Activated T-helper 17 cell treated with anti-CD3 and anti-CD28 coated beads, Interleukin-2, amount 50 U/mL, for 72 hours (primary cell): ENCODE measurements at regions not wholly inside any gene's neighbourhood (a gene's known extent, or its start where the extent isn't known, plus 50 kb on each side); places are given as distances from the start of the nearest gene placed in this dataset.
"Not testable (repeated sequence)": the region's sequence is repeated elsewhere in the genome, so short reads cannot be mapped to it uniquely, and the experiment has no call there.

ENCODE experiments used
- ATAC-seq: fragments of 150-1000 bp; cut with Tn5 transposase; replicated peaks from 2 replicates; pipeline ENCODE4 v1.10.0; 2021; ENCODE audit warnings: mild to moderate bottlenecking, moderate library complexity
- H3K27ac Mint-ChIP-seq: one replicate; pipeline ENCODE4 v1.8.0; 2022; ENCODE audit warnings: mixed read lengths
- H3K27me3 Mint-ChIP-seq: one replicate; pipeline ENCODE4 v1.8.0; 2022; ENCODE audit warnings: mixed read lengths
- H3K36me3 Mint-ChIP-seq: one replicate; pipeline ENCODE4 v1.8.0; 2022; ENCODE audit warnings: low read depth, mild to moderate bottlenecking, mixed read lengths
- H3K4me1 Mint-ChIP-seq: one replicate; pipeline ENCODE4 v1.8.0; 2022; ENCODE audit warnings: mixed read lengths
- H3K4me3 Mint-ChIP-seq: one replicate; pipeline ENCODE4 v1.8.0; 2022; ENCODE audit warnings: mild to moderate bottlenecking, mixed read lengths
- H3K9me3 Mint-ChIP-seq: one replicate; pipeline ENCODE4 v1.8.0; 2022; ENCODE audit warnings: mixed read lengths

- H3K9me3 Mint-ChIP-seq, result no peaks in the 10 kb centered on the region
- H3K36me3 Mint-ChIP-seq, result no peaks in the 10 kb centered on the region
- H3K27me3 Mint-ChIP-seq, result no peaks in the 10 kb centered on the region
- H3K4me1 Mint-ChIP-seq, result no peaks in the 10 kb centered on the region
- ATAC-seq, result no peak
- H3K4me3 Mint-ChIP-seq, result no peak overlapping the region
- no peak overlapping the region for H3K27ac Mint-ChIP-seq
Observed at GRCh38 chr12:38160318-38161122, 156.1 kb upstream of the ALG10B start.

GRCh38 chr12:38161123-38162000 is 155.2 kb upstream of the ALG10B start:
- no peak for ATAC-seq

GRCh38 chr12:38162013-38162412 is 154.6 kb upstream of the ALG10B start:
- no peaks in the 10 kb centered on the region for H3K9me3 Mint-ChIP-seq
- H3K27me3 Mint-ChIP-seq, result no peaks in the 10 kb centered on the region
- no peaks in the 10 kb centered on the region for H3K36me3 Mint-ChIP-seq
- no peaks in the 10 kb centered on the region for H3K4me1 Mint-ChIP-seq
- H3K27ac Mint-ChIP-seq, result no peak overlapping the region
- H3K4me3 Mint-ChIP-seq, result no peak overlapping the region
- ATAC-seq, result no peak

More at GRCh38 chr12:38161123-38162000, 155.2 kb upstream of the ALG10B start:
- Mint-ChIP-seq H3K27ac (no peak overlapping the region), H3K4me3 (no peak overlapping the region), H3K27me3 (no peaks in the 10 kb centered on the region), H3K9me3 (no peaks in the 10 kb centered on the region), H3K36me3 (no peaks in the 10 kb centered on the region), H3K4me1 (no peaks in the 10 kb centered on the region)

DNA sequence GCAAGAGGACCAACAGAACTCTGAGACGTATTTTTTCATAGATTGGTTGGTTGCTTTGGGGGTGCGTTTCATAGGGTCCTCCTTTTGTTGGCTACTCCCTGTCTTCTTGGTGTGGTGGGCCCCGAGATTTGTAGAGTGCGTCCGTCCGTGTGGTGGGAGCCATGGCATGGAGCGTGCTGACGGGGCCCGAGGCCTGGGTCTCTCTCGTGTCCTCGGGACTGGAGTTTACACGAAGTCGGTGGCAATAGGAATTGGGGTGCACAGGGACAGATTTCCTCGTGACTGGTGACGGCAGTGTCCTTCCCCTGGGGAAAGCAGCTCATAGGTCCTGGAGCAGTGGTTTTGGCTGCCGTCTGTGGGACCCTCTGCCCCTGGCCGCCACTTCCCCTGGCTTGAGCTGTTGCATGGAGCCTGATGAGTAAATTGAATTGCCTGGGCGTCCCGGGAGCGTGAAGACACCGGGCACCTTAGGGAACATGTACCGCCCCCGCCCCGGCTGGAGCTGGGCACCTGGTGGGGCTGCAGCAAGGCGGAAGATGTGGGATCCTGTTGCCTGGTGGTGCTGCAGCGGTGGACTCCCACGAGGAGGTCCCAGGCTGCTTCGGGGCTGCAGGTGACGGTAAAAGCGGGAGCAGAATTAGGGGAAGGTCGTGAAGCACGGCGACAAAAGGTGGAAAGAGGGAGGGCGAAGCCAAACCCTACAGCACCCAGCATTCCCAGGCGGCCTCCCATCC is 153.7 kb upstream of the ALG10B start:
- Mint-ChIP-seq H3K27ac (no peak overlapping the region), H3K36me3 (no peaks in the 10 kb centered on the region), H3K4me3 (no peak overlapping the region), H3K4me1 (no peaks in the 10 kb centered on the region), H3K9me3 (no peaks in the 10 kb centered on the region), H3K27me3 (no peaks in the 10 kb centered on the region)
- ATAC-seq, result no peak

DNA sequence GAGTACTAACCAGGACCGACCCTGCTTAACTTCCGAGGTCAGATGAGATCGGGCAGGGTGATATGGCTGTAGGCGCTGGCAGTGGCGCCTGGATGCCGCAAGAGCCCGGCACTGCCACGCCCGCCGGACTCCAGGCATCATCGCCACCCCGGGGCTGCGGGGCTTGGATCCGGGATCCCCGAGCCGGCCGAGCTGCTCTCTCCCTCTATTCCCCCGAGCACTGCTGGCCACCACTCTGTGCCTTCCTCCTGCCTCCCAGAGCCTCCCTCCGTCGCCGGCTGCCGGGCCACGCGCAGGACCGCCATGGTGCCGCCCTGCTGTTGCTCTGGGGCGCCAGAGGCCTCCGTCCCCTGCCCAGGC is 153.2 kb upstream of the ALG10B start:
- no peaks in the 10 kb centered on the region for H3K27me3 Mint-ChIP-seq
- H3K4me3 Mint-ChIP-seq, result no peak overlapping the region
- H3K27ac Mint-ChIP-seq, result no peak overlapping the region
- no peak for ATAC-seq
- H3K4me1 Mint-ChIP-seq, result no peaks in the 10 kb centered on the region
- H3K9me3 Mint-ChIP-seq, result no peaks in the 10 kb centered on the region
- H3K36me3 Mint-ChIP-seq, result no peaks in the 10 kb centered on the region

- Mint-ChIP-seq H3K4me3 (no peak overlapping the region), H3K4me1 (no peaks in the 10 kb centered on the region), H3K27ac (no peak overlapping the region), H3K27me3 (no peaks in the 10 kb centered on the region), H3K36me3 (no peaks in the 10 kb centered on the region), H3K9me3 (no peaks in the 10 kb centered on the region)
- no peak for ATAC-seq
Observed at GRCh38 chr12:38166225-38166624, 150.3 kb upstream of the ALG10B start.

DNA sequence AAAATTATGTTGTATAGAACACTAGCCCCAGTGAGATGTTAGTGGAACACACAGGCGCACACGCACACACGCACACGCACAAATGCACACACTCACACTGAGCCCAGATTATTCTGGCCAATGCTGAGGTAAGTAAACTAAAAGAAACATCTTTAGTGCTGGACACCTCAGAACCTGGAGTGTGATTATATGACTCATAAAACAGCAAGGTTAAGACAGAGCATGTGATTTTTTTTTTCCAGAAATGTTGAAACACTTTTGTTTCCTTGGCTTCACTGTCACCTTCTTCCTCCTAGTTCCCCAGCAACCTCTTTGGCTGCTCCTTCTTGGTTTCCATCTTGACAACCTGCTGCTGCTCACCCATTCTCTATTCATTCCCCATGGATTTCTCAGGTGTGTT is 141.0 kb upstream of the ALG10B start:
- H3K9me3 Mint-ChIP-seq, result peaks cover 3% of the 10 kb centered on the region

GRCh38 chr12:38183617-38184016 is 133.0 kb upstream of the ALG10B start:
- not testable (repeated sequence) for H3K9me3 Mint-ChIP-seq, H3K4me3 Mint-ChIP-seq, H3K4me1 Mint-ChIP-seq, H3K27me3 Mint-ChIP-seq, H3K36me3 Mint-ChIP-seq, ATAC-seq, H3K27ac Mint-ChIP-seq

More for the DNA sequence above, 141.0 kb upstream of the ALG10B start:
- Mint-ChIP-seq H3K4me3 (no peak overlapping the region), H3K36me3 (no peaks in the 10 kb centered on the region), H3K27me3 (peaks cover 10% of the 10 kb centered on the region), H3K27ac (no peak overlapping the region), H3K4me1 (no peaks in the 10 kb centered on the region)
- ATAC-seq, result no peak

DNA sequence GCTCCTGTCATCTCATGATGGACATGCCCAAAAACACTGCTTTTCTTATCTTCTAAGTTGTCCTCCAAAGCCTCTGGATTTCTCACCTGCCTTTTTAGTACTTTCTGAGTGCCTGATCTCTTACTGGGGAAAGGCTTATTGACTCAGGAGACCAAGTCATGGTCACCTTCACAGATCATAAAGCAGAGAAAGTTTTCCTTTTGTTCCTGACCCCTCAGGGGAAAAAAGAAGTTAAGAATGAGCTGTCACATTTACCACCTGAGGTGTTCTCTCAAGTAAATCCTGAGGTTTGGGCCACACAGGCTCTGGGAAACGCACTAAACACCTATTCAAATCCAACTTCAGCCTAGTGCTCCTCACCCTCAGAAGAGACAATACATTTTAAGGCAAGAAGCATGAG is 119.3 kb upstream of the ALG10B start:
- not testable (repeated sequence) for H3K9me3 Mint-ChIP-seq, H3K4me3 Mint-ChIP-seq, ATAC-seq, H3K27me3 Mint-ChIP-seq, H3K36me3 Mint-ChIP-seq, H3K4me1 Mint-ChIP-seq, H3K27ac Mint-ChIP-seq

- no peak for ATAC-seq
- Mint-ChIP-seq H3K27me3 (peaks cover 4% of the 10 kb centered on the region), H3K4me3 (no peak overlapping the region), H3K36me3 (no peaks in the 10 kb centered on the region), H3K4me1 (no peaks in the 10 kb centered on the region), H3K9me3 (no peaks in the 10 kb centered on the region), H3K27ac (no peak overlapping the region)
Observed at GRCh38 chr12:38201461-38202276, 114.9 kb upstream of the ALG10B start.

DNA sequence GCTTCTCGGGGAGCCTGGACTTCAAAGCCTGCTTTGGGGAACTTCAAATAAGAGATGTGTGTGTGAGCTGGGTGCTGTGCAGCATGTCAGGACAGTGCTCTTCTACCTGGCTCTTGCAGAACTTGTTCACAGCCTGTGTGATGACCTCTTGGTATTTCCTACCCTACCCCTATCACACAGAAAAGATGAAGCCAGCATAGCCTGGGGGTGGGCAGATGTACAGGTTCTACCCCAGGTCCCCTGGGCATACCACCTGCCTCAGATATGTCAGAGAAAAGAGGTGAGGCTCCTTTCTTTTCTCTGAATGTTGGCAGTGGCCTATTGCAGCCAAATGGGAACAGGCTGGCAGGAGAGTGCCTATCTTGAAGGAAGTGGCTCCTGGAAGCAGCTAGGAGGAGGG is 111.7 kb upstream of the ALG10B start:
- H3K27me3 Mint-ChIP-seq, result peaks cover 4% of the 10 kb centered on the region
- H3K9me3 Mint-ChIP-seq, result peaks cover 5% of the 10 kb centered on the region
- H3K4me3 Mint-ChIP-seq, result no peak overlapping the region
- no peak overlapping the region for H3K27ac Mint-ChIP-seq
- H3K4me1 Mint-ChIP-seq, result no peaks in the 10 kb centered on the region
- no peak for ATAC-seq
- no peaks in the 10 kb centered on the region for H3K36me3 Mint-ChIP-seq

DNA sequence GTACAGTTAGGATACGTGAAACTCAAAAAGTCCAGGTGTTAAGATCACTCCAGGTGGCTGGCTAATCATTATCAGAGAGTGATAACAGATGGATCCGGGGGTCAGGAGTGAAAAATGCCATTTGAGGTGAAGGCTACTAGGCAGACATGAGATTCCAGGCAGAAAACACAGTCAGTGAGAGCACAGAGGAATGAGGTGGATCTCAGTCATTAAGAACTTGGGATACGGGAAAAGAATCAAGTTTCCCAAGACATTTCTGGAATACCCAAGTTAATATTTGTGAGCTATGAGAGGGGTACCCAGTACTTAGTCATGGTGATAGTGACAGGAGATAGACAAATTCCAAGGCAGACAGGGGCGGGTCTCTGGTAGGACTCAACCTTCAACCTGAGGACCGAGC is 94.6 kb upstream of the ALG10B start:
- no peaks in the 10 kb centered on the region for H3K9me3 Mint-ChIP-seq
- no peak for ATAC-seq
- H3K27ac Mint-ChIP-seq, result no peak overlapping the region
- no peaks in the 10 kb centered on the region for H3K4me1 Mint-ChIP-seq
- peaks cover 4% of the 10 kb centered on the region for H3K27me3 Mint-ChIP-seq
- H3K4me3 Mint-ChIP-seq, result no peak overlapping the region
- no peaks in the 10 kb centered on the region for H3K36me3 Mint-ChIP-seq

DNA sequence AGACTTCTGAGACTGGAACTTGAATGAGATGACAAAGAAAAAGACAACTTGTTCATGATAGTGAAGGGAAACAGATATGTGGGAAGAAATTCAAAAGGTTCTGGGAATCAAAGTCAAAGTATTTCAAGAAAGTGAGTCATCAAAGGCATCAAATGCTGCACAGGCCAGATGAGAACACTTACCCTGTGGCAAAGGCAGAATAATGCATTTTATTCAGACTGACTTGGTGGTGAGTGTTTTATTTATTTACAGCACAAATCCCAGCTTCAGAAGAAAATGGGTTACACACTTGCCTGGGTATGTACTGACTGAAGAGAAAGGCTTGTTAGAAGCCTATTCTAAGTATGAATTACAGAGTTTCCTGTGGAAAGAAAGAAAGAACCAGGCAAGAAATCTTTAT is 78.2 kb upstream of the ALG10B start:
- not testable (repeated sequence) for H3K9me3 Mint-ChIP-seq, H3K4me1 Mint-ChIP-seq, H3K36me3 Mint-ChIP-seq, H3K27ac Mint-ChIP-seq, H3K27me3 Mint-ChIP-seq, H3K4me3 Mint-ChIP-seq, ATAC-seq

GRCh38 chr12:38253778-38254177 is 62.8 kb upstream of the ALG10B start:
- Mint-ChIP-seq H3K36me3 (no peaks in the 10 kb centered on the region), H3K4me1 (no peaks in the 10 kb centered on the region), H3K27ac (no peak overlapping the region), H3K9me3 (no peaks in the 10 kb centered on the region), H3K4me3 (no peak overlapping the region), H3K27me3 (no peaks in the 10 kb centered on the region)
- no peak for ATAC-seq
